ENCODE measurements at regions not wholly inside any gene's neighbourhood (a gene's known extent, or its start where the extent isn't known, plus 50 kb on each side); places are given as distances from the start of the nearest gene placed in this dataset.

DNA sequence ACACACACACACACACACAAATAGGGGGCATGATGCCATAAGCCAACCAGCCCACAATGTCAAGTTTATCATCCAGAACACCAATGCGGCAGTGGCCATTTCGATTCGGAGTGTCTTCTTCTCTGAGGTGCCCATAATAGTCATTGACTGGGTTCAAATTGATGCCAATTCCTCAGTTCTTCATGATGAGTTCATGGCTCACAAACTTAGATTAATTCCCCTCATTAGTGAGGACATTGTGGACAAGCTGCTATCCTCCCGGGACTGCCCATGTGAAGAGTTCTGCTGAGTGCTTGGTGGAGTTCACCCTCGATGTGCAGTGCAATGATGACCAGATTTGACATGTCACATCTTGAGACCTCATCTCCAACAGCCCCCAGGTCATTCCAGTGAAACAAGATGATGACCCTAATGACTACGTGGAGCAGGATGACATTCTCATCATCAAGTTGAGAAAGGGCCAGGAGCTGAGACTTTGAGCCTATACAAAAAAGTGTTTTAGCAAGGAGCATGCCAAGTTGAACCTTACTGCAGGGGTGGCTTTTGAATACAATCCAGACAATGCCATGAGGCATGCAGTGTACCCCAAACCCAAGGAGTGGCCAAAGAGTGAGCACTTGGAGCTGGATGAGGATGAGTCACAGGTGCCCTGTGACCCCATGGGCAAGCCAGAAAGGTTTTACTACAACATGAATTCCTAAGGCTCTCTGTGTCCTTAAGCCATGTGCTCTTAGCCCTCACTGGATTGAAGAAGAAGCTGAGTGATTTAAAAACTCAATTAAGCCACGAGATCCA, 211.6 kb upstream of the SAMSN1 start:
- intact Hi-C loops (cut with DNase I) = no loop called here

DNA sequence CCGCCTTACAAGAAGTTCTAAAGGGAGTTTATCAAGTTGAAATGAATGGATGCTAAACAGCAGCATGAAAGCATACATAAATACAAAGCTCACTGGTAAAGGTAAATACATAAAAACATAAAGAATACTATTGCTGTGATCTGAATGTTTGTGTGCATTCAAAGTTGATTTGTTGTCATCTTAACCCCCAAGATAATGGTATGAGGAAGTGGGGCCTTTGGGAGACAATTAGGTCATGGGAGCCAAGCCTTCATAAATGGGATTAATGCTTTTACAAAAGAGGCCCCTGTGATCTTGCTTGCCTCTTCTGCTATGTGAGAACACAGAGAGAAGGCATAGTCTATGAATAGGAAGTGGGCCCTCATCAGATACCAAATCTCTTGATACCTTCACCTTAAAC, 209.0 kb upstream of the SAMSN1 start:
- Histone ChIP-seq H3K27ac (no peak overlapping the region), H3K36me3 (no peaks in the 10 kb centered on the region), H3K27me3 (no peaks in the 10 kb centered on the region), H3K4me1 (no peaks in the 10 kb centered on the region), H3K9me3 (no peaks in the 10 kb centered on the region), H3K4me3 (no peak overlapping the region)
- no peak for ATAC-seq
- no peak for DNase-seq
- no peak for TF ChIP-seq CTCF (IDR thresholded peaks at IDR 0.05)
- intact Hi-C loops (cut with DNase I) = no loop called here

More for the DNA sequence above, 211.6 kb upstream of the SAMSN1 start:
- H3K27me3 ChIP-seq = no peaks in the 10 kb centered on the region
- peaks cover 0 to 6% of the 10 kb centered on the region in 2 donors for H3K4me1 ChIP-seq
- no peak for TF ChIP-seq CTCF (IDR thresholded peaks at IDR 0.05)
- no peak for ATAC-seq
- H3K27ac ChIP-seq = no peak overlapping the region
- no peak overlapping the region for H3K4me3 ChIP-seq
- no peaks in the 10 kb centered on the region for H3K9me3 ChIP-seq
- H3K36me3 ChIP-seq = no peaks in the 10 kb centered on the region
- DNase-seq = no peak

DNA sequence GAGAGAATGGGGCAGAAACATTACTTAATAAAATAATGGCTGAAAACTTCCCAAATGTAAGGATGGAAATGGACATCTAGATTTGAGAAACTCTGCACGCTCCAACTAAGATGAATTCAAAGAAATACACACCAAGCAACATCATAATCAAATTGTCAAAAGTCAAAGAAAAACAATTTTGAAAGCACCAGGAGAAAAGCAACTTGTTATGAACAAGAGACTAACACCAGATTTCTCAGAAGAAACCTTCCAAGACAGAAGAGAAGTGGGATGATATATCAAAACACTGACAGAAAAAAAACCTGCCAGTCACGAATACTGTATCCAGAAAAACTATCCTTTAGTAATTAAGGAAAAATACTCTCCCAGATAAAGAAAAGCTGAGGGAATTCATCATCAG, 208.6 kb upstream of the SAMSN1 start:
- H3K9me3 ChIP-seq = no peaks in the 10 kb centered on the region
- no peaks in the 10 kb centered on the region for H3K4me1 ChIP-seq
- no peaks in the 10 kb centered on the region for H3K27me3 ChIP-seq
- no peak overlapping the region for H3K27ac ChIP-seq
- intact Hi-C loops (cut with DNase I) = no loop called here
- TF ChIP-seq CTCF (IDR thresholded peaks at IDR 0.05) = no peak
- no peaks in the 10 kb centered on the region for H3K36me3 ChIP-seq
- ATAC-seq = no peak
- no peak for DNase-seq
- H3K4me3 ChIP-seq = no peak overlapping the region

DNA sequence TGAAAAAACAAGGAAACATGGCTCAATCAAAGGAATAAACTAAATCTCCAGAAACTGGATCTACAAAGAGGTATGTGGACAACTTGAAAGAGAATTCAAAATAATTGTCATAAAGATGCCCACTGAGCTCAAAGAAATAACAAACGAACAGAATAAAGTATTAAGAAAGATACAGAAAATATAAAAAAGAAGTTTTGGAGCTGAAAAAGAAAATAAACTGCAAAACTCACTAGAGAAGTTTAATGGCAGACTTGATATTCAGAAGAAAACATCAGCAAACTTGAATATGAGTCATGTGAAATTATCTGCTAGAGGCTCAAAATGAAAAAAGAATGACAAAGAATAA, 208.1 kb upstream of the SAMSN1 start:
- Histone ChIP-seq H3K4me1 (no peaks in the 10 kb centered on the region), H3K27ac (no peak overlapping the region), H3K9me3 (no peaks in the 10 kb centered on the region), H3K36me3 (no peaks in the 10 kb centered on the region), H3K27me3 (no peaks in the 10 kb centered on the region), H3K4me3 (no peak overlapping the region)
- TF ChIP-seq CTCF (IDR thresholded peaks at IDR 0.05) = no peak
- no peak for ATAC-seq
- intact Hi-C loops (cut with DNase I) = no loop called here
- no peak for DNase-seq

GRCh38 chr21:14753466-14754258, 207.5 kb upstream of the SAMSN1 start:
- intact Hi-C loops (cut with DNase I) = no loop called here

More at GRCh38 chr21:14753466-14754258, 207.5 kb upstream of the SAMSN1 start:
- no peaks in the 10 kb centered on the region for H3K9me3 ChIP-seq
- ATAC-seq = no peak
- H3K4me3 ChIP-seq = no peak overlapping the region
- DNase-seq = no peak
- H3K4me1 ChIP-seq = no peaks in the 10 kb centered on the region
- TF ChIP-seq CTCF (IDR thresholded peaks at IDR 0.05) = no peak
- H3K27ac ChIP-seq = no peak overlapping the region
- H3K27me3 ChIP-seq = no peaks in the 10 kb centered on the region
- no peaks in the 10 kb centered on the region for H3K36me3 ChIP-seq
